Left ventricle myocardium inferior (tissue), 1 donor: ENCODE measurements at regions not wholly inside any gene's neighbourhood (a gene's known extent, or its start where the extent isn't known, plus 50 kb on each side); places are given as distances from the start of the nearest gene placed in this dataset.
A peak's percentile ranks its signal among the peaks of the same experiment; 100 is the strongest.

Experiments used
- DNase-seq: peaks from one replicate; pipeline ENCODE4 v3.0.0-alpha.2; 2020
- H3K27ac ChIP-seq: fragments of 200-600 bp; replicated peaks from 2 replicates; pipeline ENCODE4 v1.8.0; 2021
- H3K27me3 ChIP-seq: fragments of 200-600 bp; 2 replicates; pipeline ENCODE4 v1.8.0; 2021; ENCODE audit warnings: low read depth
- H3K36me3 ChIP-seq: fragments of 200-600 bp; 2 replicates; pipeline ENCODE4 v1.8.0; 2021
- H3K4me1 ChIP-seq: fragments of 200-600 bp; 2 replicates; pipeline ENCODE4 v1.8.0; 2021
- H3K4me3 ChIP-seq: fragments of 200-600 bp; 2 replicates; pipeline ENCODE4 v1.8.0; 2021; ENCODE audit warnings: mild to moderate bottlenecking, moderate library complexity
- H3K9me3 ChIP-seq: fragments of 200-600 bp; replicated peaks from 2 replicates; pipeline ENCODE4 v1.8.0; 2021
- intact Hi-C: fragments of 100-400 bp; cut with micrococcal nuclease; formaldehyde crosslinking; loops from one replicate; pipeline ENCODE4 v1.11.0; 2022
- TF ChIP-seq, protein P1 (sequence below): fragments of 200-600 bp; IDR thresholded peaks from 2 replicates; pipeline ENCODE4 v1.8.0; 2021; ENCODE audit warnings: antibody characterized with exemption, mild to moderate bottlenecking, borderline replicate concordance
- donor health status: DM: no; HTN: yes; CAD: no; lungs with severe emphysema.

GRCh38 chr2:239890206-239890746, 134.9 kb downstream of the NDUFA10 start:
- Histone ChIP-seq H3K36me3 (no peaks in the 10 kb centered on the region), H3K27ac (no peak overlapping the region), H3K4me1 (no peaks in the 10 kb centered on the region), H3K9me3 (peaks cover 24% of the 10 kb centered on the region), H3K27me3 (peaks cover 29% of the 10 kb centered on the region), H3K4me3 (no peak overlapping the region)
- intact Hi-C loops = no loop called here
- no peak for DNase-seq
- TF ChIP-seq, protein P1, sequence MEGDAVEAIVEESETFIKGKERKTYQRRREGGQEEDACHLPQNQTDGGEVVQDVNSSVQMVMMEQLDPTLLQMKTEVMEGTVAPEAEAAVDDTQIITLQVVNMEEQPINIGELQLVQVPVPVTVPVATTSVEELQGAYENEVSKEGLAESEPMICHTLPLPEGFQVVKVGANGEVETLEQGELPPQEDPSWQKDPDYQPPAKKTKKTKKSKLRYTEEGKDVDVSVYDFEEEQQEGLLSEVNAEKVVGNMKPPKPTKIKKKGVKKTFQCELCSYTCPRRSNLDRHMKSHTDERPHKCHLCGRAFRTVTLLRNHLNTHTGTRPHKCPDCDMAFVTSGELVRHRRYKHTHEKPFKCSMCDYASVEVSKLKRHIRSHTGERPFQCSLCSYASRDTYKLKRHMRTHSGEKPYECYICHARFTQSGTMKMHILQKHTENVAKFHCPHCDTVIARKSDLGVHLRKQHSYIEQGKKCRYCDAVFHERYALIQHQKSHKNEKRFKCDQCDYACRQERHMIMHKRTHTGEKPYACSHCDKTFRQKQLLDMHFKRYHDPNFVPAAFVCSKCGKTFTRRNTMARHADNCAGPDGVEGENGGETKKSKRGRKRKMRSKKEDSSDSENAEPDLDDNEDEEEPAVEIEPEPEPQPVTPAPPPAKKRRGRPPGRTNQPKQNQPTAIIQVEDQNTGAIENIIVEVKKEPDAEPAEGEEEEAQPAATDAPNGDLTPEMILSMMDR = no peak

DNA sequence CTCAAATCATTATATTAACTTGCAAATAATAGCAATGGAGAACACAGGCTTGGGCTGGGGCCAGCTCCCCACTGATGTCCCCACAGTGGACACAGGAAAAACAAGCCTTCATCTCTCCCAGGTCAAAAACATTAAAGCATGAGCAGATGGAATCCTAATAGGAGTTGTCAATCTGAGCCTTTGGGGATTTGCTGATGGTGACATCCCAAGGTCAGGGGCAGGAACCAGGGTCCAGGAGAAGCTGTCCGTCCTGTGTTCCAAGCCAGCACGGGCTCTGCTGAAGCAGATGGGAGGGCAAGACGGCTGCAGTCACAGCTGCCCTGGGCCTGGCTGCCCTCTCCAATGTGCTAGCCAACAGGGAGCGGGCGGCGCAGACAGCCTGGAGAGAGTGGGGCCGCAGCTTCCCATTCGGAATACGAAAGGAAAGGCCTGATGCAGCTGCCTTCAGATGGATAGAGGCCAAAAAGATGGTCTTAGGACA, 135.5 kb downstream of the NDUFA10 start:
- Histone ChIP-seq H3K9me3 (peaks cover 30% of the 10 kb centered on the region), H3K27ac (no peak overlapping the region), H3K4me3 (no peak overlapping the region), H3K36me3 (no peaks in the 10 kb centered on the region), H3K27me3 (peaks cover 23% of the 10 kb centered on the region), H3K4me1 (no peaks in the 10 kb centered on the region)
- peak; percentile 41 for DNase-seq
- TF ChIP-seq, protein P1 = no peak
- intact Hi-C loops = no loop called here

DNA sequence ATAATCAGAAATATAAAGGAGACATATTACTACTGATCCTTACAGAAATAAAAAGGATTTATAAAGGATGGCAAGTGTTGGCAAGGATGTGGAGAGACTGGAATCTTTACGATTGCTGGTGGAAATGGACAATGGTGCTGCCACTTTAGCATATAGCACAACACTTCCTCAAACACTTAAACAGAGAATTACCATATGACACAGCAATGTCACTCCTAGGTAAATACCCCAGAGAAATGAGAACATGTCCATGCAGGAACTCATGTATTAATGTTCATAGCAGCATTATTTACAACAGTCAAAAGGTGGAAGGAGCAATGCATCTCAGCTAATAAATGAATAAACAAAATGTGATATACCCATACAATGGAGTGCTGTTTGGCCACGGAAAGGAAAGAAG, 137.5 kb downstream of the NDUFA10 start:
- intact Hi-C loops = no loop called here
- no peak for DNase-seq
- Histone ChIP-seq H3K27me3 (peaks cover 7% of the 10 kb centered on the region), H3K4me3 (no peak overlapping the region), H3K27ac (no peak overlapping the region), H3K36me3 (no peaks in the 10 kb centered on the region), H3K9me3 (peaks cover 41% of the 10 kb centered on the region), H3K4me1 (no peaks in the 10 kb centered on the region)
- TF ChIP-seq, protein P1 = no peak

DNA sequence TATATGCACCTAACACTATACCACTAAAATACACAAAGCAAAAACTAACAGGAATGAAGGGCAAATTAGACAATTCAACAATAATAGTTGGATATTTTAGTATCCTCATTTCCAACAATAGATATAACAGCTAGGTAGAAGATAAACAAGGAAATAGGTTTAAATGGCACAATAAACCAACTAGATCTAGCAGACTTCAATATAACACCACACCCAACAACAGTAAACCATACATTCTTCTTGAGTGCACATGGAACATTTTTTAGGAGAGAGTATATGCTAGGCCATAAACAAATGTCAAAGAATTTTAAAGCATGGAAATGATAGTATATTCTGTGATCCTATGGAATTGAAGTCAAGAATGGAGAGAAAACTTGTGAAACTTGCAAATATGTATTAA, 138.4 kb downstream of the NDUFA10 start:
- intact Hi-C loops = no loop called here
- no peak for DNase-seq
- H3K27ac ChIP-seq = no peak overlapping the region
- peaks cover 11% of the 10 kb centered on the region for H3K27me3 ChIP-seq
- TF ChIP-seq, protein P1 = no peak
- peaks cover 41% of the 10 kb centered on the region for H3K9me3 ChIP-seq
- H3K36me3 ChIP-seq = no peaks in the 10 kb centered on the region
- no peak overlapping the region for H3K4me3 ChIP-seq
- peaks cover 4% of the 10 kb centered on the region for H3K4me1 ChIP-seq

DNA sequence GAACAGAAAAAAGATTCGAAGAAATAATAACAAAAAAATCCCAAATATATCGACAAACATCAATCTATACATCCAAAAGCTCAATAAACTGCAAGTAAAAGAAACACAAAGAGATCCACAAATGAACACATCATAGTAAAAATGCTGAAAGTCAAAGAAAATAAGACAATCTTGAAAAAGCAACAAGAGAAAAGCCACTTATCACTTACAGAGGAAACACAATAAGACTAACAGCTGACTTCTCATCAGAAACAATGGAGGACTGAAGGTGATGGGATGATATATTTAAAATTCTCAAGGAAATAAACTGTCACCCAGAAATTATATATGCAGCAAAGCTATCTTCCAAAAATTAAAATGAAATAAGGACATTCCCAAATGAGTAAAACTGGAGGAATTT, 140.3 kb downstream of the NDUFA10 start:
- no peak overlapping the region for H3K4me3 ChIP-seq
- TF ChIP-seq, protein P1 = no peak
- H3K27ac ChIP-seq = no peak overlapping the region
- DNase-seq = no peak
- intact Hi-C loops = no loop called here
- H3K27me3 ChIP-seq = peaks cover 16% of the 10 kb centered on the region
- H3K4me1 ChIP-seq = peaks cover 7% of the 10 kb centered on the region
- peaks cover 43% of the 10 kb centered on the region for H3K9me3 ChIP-seq
- no peaks in the 10 kb centered on the region for H3K36me3 ChIP-seq
